Endodermal cell (in vitro differentiated cells): ENCODE measurements at regions not wholly inside any gene's neighbourhood (a gene's known extent, or its start where the extent isn't known, plus 50 kb on each side); places are given as distances from the start of the nearest gene placed in this dataset.

Experiments used
- DNase-seq: peaks from one replicate; pipeline ENCODE4 v3.0.0-alpha.2; 2017
- H3K27ac ChIP-seq: 2 replicates; pipeline ENCODE4 v1.5.1; 2013; ENCODE audit warnings: mild to moderate bottlenecking, low read depth, low read length, moderate library complexity
- H3K27me3 ChIP-seq: 2 replicates; pipeline ENCODE4 v1.6.1; 2013; ENCODE audit warnings: mild to moderate bottlenecking, low read length, moderate library complexity; ENCODE audit not compliant: insufficient read depth, control insufficient read depth, poor library complexity, severe bottlenecking
- H3K36me3 ChIP-seq: 2 replicates; pipeline ENCODE4 v1.7.0; 2013; ENCODE audit warnings: mild to moderate bottlenecking, low read length, moderate library complexity; ENCODE audit not compliant: control insufficient read depth, insufficient read depth
- H3K4me1 ChIP-seq: one replicate; pipeline ENCODE4 v1.7.0; 2013; ENCODE audit warnings: low read length; ENCODE audit not compliant: control insufficient read depth, insufficient read depth
- H3K4me3 ChIP-seq: 2 replicates; pipeline ENCODE4 v1.5.1; 2013; ENCODE audit warnings: mild to moderate bottlenecking, low read length, moderate library complexity
- H3K9ac ChIP-seq: 2 replicates; pipeline ENCODE4 v1.6.1; 2013; ENCODE audit warnings: mild to moderate bottlenecking, low read length, moderate library complexity; ENCODE audit not compliant: poor library complexity, severe bottlenecking; ENCODE audit errors: extremely low read depth
- H3K9me3 ChIP-seq: 2 replicates; pipeline ENCODE4 v1.6.1; 2013; ENCODE audit warnings: mild to moderate bottlenecking, low read length, moderate library complexity; ENCODE audit not compliant: control insufficient read depth
- H3K27ac Mint-ChIP-seq: 2 replicates; pipeline ENCODE4 v1.8.0; 2020; ENCODE audit warnings: mixed read lengths
- H3K27me3 Mint-ChIP-seq: 2 replicates; pipeline ENCODE4 v1.8.0; 2021; ENCODE audit warnings: mild to moderate bottlenecking, mixed read lengths; ENCODE audit not compliant: insufficient read depth
- H3K36me3 Mint-ChIP-seq: 2 replicates; pipeline ENCODE4 v1.8.0; 2020; ENCODE audit warnings: low read depth, mixed read lengths
- H3K4me1 Mint-ChIP-seq: 2 replicates; pipeline ENCODE4 v1.8.0; 2020; ENCODE audit warnings: mixed read lengths
- H3K4me3 Mint-ChIP-seq: 2 replicates; pipeline ENCODE4 v1.8.0; 2020; ENCODE audit warnings: mild to moderate bottlenecking, moderate library complexity, mixed read lengths
- H3K9me3 Mint-ChIP-seq: 2 replicates; pipeline ENCODE4 v1.8.0; 2020; ENCODE audit warnings: mild to moderate bottlenecking, mixed read lengths
- TF ChIP-seq, protein P1 (sequence below): fragments of 200-600 bp; sonication (generic); conservative IDR thresholded peaks from 2 replicates; pipeline ENCODE4 v1.5.0; 2021; ENCODE audit warnings: antibody characterized with exemption, mild to moderate bottlenecking

DNA sequence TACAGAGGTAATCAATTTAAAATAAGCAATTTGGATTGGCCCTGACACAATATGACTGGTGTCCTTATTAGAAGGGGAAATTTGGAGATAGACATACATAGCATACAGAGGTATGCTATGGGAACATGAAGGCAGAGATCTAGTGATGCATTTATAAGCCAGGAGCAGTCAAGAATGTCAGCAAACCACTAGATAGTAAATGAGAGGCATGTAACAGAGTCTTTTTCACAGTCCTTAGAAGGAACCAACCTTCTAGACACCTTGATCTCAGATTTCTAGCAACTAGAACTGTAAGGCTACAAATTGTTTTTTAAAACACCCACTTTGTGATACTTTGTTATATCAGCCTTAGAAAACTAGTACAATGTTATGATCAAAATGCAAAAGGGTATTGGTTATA lies 54.3 kb upstream of the CA10 start:
- Histone ChIP-seq H3K36me3 (no peaks in the 10 kb centered on the region), H3K4me1 (no peaks in the 10 kb centered on the region), H3K9me3 (peaks cover 6% of the 10 kb centered on the region), H3K27me3 (no peaks in the 10 kb centered on the region), H3K27ac (no peak overlapping the region), H3K4me3 (no peak overlapping the region), H3K9ac (no peak overlapping the region)
- no peaks in the 10 kb centered on the region for H3K9me3 Mint-ChIP-seq
- H3K27ac Mint-ChIP-seq = no peak overlapping the region
- H3K4me1 Mint-ChIP-seq = no peaks in the 10 kb centered on the region
- TF ChIP-seq, protein P1, sequence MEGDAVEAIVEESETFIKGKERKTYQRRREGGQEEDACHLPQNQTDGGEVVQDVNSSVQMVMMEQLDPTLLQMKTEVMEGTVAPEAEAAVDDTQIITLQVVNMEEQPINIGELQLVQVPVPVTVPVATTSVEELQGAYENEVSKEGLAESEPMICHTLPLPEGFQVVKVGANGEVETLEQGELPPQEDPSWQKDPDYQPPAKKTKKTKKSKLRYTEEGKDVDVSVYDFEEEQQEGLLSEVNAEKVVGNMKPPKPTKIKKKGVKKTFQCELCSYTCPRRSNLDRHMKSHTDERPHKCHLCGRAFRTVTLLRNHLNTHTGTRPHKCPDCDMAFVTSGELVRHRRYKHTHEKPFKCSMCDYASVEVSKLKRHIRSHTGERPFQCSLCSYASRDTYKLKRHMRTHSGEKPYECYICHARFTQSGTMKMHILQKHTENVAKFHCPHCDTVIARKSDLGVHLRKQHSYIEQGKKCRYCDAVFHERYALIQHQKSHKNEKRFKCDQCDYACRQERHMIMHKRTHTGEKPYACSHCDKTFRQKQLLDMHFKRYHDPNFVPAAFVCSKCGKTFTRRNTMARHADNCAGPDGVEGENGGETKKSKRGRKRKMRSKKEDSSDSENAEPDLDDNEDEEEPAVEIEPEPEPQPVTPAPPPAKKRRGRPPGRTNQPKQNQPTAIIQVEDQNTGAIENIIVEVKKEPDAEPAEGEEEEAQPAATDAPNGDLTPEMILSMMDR = no peak
- H3K36me3 Mint-ChIP-seq = no peaks in the 10 kb centered on the region
- DNase-seq = no peak
- no peaks in the 10 kb centered on the region for H3K27me3 Mint-ChIP-seq
- H3K4me3 Mint-ChIP-seq = no peak overlapping the region

DNA sequence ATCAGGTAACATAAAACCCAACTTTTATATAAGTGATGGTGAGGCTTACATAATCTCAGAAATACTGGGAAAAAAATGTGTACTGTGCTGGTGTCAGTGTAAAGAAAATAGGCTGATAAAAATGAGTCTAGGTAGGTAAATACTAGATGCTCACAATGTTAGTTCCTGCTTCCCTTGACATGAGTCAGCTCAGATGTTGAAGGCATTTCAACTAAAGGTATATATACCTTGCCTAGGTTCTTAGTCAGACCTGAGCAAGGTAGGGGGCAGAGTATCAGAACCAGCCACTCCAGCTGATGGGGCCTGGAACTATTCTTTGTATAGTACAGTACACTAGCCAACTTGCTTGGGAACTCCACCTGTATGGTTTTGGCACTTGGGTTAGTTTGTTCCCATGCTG lies 51.0 kb upstream of the CA10 start:
- H3K36me3 Mint-ChIP-seq = no peaks in the 10 kb centered on the region
- H3K4me3 Mint-ChIP-seq = no peak overlapping the region
- Histone ChIP-seq H3K4me1 (no peaks in the 10 kb centered on the region), H3K27ac (no peak overlapping the region), H3K9ac (no peak overlapping the region), H3K36me3 (no peaks in the 10 kb centered on the region), H3K9me3 (peaks cover 14% of the 10 kb centered on the region), H3K27me3 (no peaks in the 10 kb centered on the region), H3K4me3 (no peak overlapping the region)
- no peak for DNase-seq
- TF ChIP-seq, protein P1 = no peak
- H3K27ac Mint-ChIP-seq = no peak overlapping the region
- H3K9me3 Mint-ChIP-seq = no peaks in the 10 kb centered on the region
- no peaks in the 10 kb centered on the region for H3K4me1 Mint-ChIP-seq
- H3K27me3 Mint-ChIP-seq = no peaks in the 10 kb centered on the region
